GM23248 (cell line): ENCODE measurements at regions not wholly inside any gene's neighbourhood (a gene's known extent, or its start where the extent isn't known, plus 50 kb on each side); places are given as distances from the start of the nearest gene placed in this dataset. TPM values are rescaled to one million over a fixed set of nuclear protein-coding genes. Genes with fewer than 3 reads are reported as not detected.

Experiments used
- DNase-seq: peaks from one replicate; pipeline ENCODE4 v3.0.0-alpha.2; 2015
- H2AFZ ChIP-seq: fragments of 200-600 bp; sonication (generic); 2 replicates; pipeline ENCODE4 v1.6.1; 2016; ENCODE audit warnings: antibody characterized with exemption
- H3F3A ChIP-seq: fragments of 200-600 bp; sonication (generic); 2 replicates; pipeline ENCODE4 v1.6.1; 2016; ENCODE audit warnings: mild to moderate bottlenecking, antibody characterized with exemption, mixed run types; ENCODE audit not compliant: insufficient read depth
- H3K27ac ChIP-seq: fragments of 200-600 bp; sonication (generic); 2 replicates; pipeline ENCODE4 v1.5.1; 2016; ENCODE audit warnings: mild to moderate bottlenecking
- H3K27me3 ChIP-seq: fragments of 200-600 bp; sonication (generic); replicated peaks from 2 replicates; pipeline ENCODE4 v1.6.1; 2016; ENCODE audit warnings: mild to moderate bottlenecking; ENCODE audit not compliant: insufficient read depth
- H3K36me3 ChIP-seq: fragments of 200-600 bp; sonication (generic); 2 replicates; pipeline ENCODE4 v1.6.1; 2016; ENCODE audit warnings: low read depth, mild to moderate bottlenecking
- H3K4me1 ChIP-seq: fragments of 200-600 bp; sonication (generic); 2 replicates; pipeline ENCODE4 v1.6.1; 2016; ENCODE audit warnings: mild to moderate bottlenecking; ENCODE audit not compliant: insufficient read depth
- H3K4me2 ChIP-seq: fragments of 200-600 bp; sonication (generic); one replicate; pipeline ENCODE4 v1.6.1; 2016; ENCODE audit warnings: mild to moderate bottlenecking; ENCODE audit not compliant: unreplicated experiment
- H3K4me3 ChIP-seq: fragments of 200-600 bp; sonication (generic); 2 replicates; pipeline ENCODE4 v1.5.1; 2016; ENCODE audit warnings: mild to moderate bottlenecking
- H3K79me2 ChIP-seq: fragments of 200-600 bp; sonication (generic); 2 replicates; pipeline ENCODE4 v1.6.1; 2016; ENCODE audit warnings: mild to moderate bottlenecking; ENCODE audit not compliant: insufficient read depth
- H3K9ac ChIP-seq: fragments of 200-600 bp; sonication (generic); 2 replicates; pipeline ENCODE4 v1.6.1; 2016; ENCODE audit warnings: mild to moderate bottlenecking
- H3K9me2 ChIP-seq: fragments of 200-600 bp; sonication (generic); 2 replicates; pipeline ENCODE4 v1.6.1; 2016; ENCODE audit warnings: mixed run types, mild to moderate bottlenecking, moderate library complexity; ENCODE audit not compliant: insufficient read depth
- H3K9me3 ChIP-seq: fragments of 200-600 bp; sonication (generic); one replicate; pipeline ENCODE4 v1.6.1; 2017; ENCODE audit warnings: low read depth
- H4K20me1 ChIP-seq: fragments of 200-600 bp; sonication (generic); 2 replicates; pipeline ENCODE4 v1.6.0; 2016; ENCODE audit not compliant: insufficient read depth
- EZH2 ChIP-seq: fragments of 200-600 bp; sonication (generic); IDR thresholded peaks from 2 replicates; pipeline ENCODE4 v1.6.1; 2018; ENCODE audit warnings: antibody characterized with exemption, mild to moderate bottlenecking; ENCODE audit not compliant: insufficient read depth, poor library complexity, severe bottlenecking
- EZH2phosphoT487 ChIP-seq: fragments of 200-600 bp; sonication (generic); IDR thresholded peaks from 2 replicates; pipeline ENCODE4 v1.6.1; 2018; ENCODE audit warnings: antibody characterized with exemption, moderate library complexity, mild to moderate bottlenecking, low read depth; ENCODE audit not compliant: insufficient read depth
- WGBS, 2 experiments: methylation state at CpG; one replicate each; pipeline ENCODE4 v1.1.6; 2015 to 2017; ENCODE audit warnings: low lambda C conversion rate in 2 of 2, low coverage in 1 of 2; ENCODE audit errors: missing lambda C conversion rate in 2 of 2; 5-methylcytosine and 5-hydroxymethylcytosine counted together
- in situ Hi-C: fragments of 300-500 bp; cut with MboI; formaldehyde crosslinking; loops from 2 replicates; pipeline ENCODE4 v1.15.0; 2020
- small RNA-seq: library from RNA; depleted of rRNA; stranded (forward); fragments of <200 nt; gene quantifications from one replicate; pipeline ENCODE3, GENCODE V24; 2014; ENCODE audit warnings: low read depth, low replicate concordance

- 52% methylated on average over 2 of the region's 2 CpGs for WGBS, 2 experiments
- Histone ChIP-seq H3K27me3 (no peaks in the 10 kb centered on the region), H3K4me3 (no peak overlapping the region), H3K9ac (no peak overlapping the region), H3K27ac (no peak overlapping the region), H3K4me2 (no peak overlapping the region), H3K36me3 (no peaks in the 10 kb centered on the region), H3K4me1 (no peaks in the 10 kb centered on the region), H4K20me1 (no peaks in the 10 kb centered on the region), H3K79me2 (no peaks in the 10 kb centered on the region), H3F3A (no peaks in the 10 kb centered on the region), H3K9me2 (no peaks in the 10 kb centered on the region), H2AFZ (no peak overlapping the region), H3K9me3 (no peaks in the 10 kb centered on the region)
- TF ChIP-seq EZH2phosphoT487 (no peak), EZH2 (no peak)
- no peak for DNase-seq
- in situ Hi-C loops = no loop called here
Observed at GRCh38 chr10:52836816-52837215, 64.2 kb upstream of the MBL2 start.

Small RNA genes lying in the stretch of these regions (small RNA-seq; reads per million reads assigned to genes)
- gene RF00019 (not detected), gene RNA5SP318 (not detected), gene SNRPEP8 (not detected)
